SH-SY5Y (cell line): ENCODE measurements at regions not wholly inside any gene's neighbourhood (a gene's known extent, or its start where the extent isn't known, plus 50 kb on each side); places are given as distances from the start of the nearest gene placed in this dataset.

Source experiments
- GATA2 ChIP-seq: IDR thresholded peaks from 2 replicates; pipeline ENCODE4 v1.6.1; 2011; ENCODE audit warnings: mild to moderate bottlenecking, low read depth, low read length
- GATA3 ChIP-seq: IDR thresholded peaks from 2 replicates; pipeline ENCODE4 v1.6.1; 2011; ENCODE audit warnings: low read depth, mild to moderate bottlenecking, low read length, moderate library complexity

DNA sequence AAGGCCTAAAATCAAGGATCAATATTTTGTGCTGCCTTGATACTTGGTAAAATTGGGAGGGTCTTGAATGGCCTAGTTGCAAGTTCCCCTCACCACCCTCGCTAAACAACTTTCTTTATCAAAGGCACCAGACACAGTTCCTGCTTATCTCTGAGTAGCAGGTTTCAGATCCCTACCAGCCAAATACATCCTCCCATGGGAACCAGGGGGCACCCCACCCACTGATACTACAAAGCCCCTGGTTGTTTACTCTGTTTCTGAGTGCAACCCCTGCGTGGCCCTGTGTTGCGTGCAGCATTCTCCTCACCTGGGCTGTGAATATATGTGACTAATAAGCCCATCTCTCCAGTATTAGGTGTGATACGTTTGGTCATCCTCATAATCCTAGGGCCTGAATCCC, 314.9 kb downstream of the DRD1 start:
- TF ChIP-seq GATA2, result no peak
- no peak for TF ChIP-seq GATA3
